SK-N-SH treated with all-trans-retinoic acid at 6 μM for 48 hours (cell line): ENCODE measurements at regions not wholly inside any gene's neighbourhood (a gene's known extent, or its start where the extent isn't known, plus 50 kb on each side); places are given as distances from the start of the nearest gene placed in this dataset.
A peak's percentile ranks its signal among the peaks of the same experiment; 100 is the strongest.

Source experiments
- ATAC-seq: fragments of 200-7000 bp; cut with Tn5 transposase; 3 replicates; pipeline ENCODE4 v1.9.1; 2020; ENCODE audit warnings: mild to moderate bottlenecking, moderate library complexity
- ARNTL ChIP-seq: fragments of 450-650 bp; formaldehyde crosslinking; IDR thresholded peaks from 2 replicates; pipeline ENCODE4 v1.5.0; 2020; ENCODE audit warnings: low read depth, mild to moderate bottlenecking, moderate library complexity, borderline replicate concordance
- BACH2 ChIP-seq: fragments of 250-450 bp; sonication (Bioruptor Pico); IDR thresholded peaks from 2 replicates; pipeline ENCODE4 v1.9.0; 2021; ENCODE audit warnings: mild to moderate bottlenecking, borderline replicate concordance
- ESRRG ChIP-seq: fragments of 250-450 bp; sonication (Bioruptor Pico); IDR thresholded peaks from 2 replicates; pipeline ENCODE4 v1.6.1; 2021; ENCODE audit warnings: mild to moderate bottlenecking
- ISL1 ChIP-seq: fragments of 250-450 bp; sonication (Bioruptor Pico); IDR thresholded peaks from 2 replicates; pipeline ENCODE4 v2.1.2; 2022; ENCODE audit warnings: mild to moderate bottlenecking, moderate library complexity
- OSR1 ChIP-seq: fragments of 250-450 bp; sonication (Bioruptor Pico); IDR thresholded peaks from 2 replicates; pipeline ENCODE4 v1.8.0; 2022; ENCODE audit warnings: moderate library complexity, mild to moderate bottlenecking, inconsistent platforms
- PPARA ChIP-seq: fragments of 250-450 bp; sonication (Bioruptor Pico); IDR thresholded peaks from 2 replicates; pipeline ENCODE4 v1.5.0; 2020; ENCODE audit warnings: mild to moderate bottlenecking, borderline replicate concordance
- RARB ChIP-seq: fragments of 250-450 bp; sonication (Bioruptor Pico); IDR thresholded peaks from 2 replicates; pipeline ENCODE4 v1.8.0; 2021; ENCODE audit warnings: mild to moderate bottlenecking, moderate library complexity
- SNAI2 ChIP-seq: fragments of 250-450 bp; sonication (Bioruptor Pico); IDR thresholded peaks from 2 replicates; pipeline ENCODE4 v1.5.0; 2020; ENCODE audit warnings: mild to moderate bottlenecking, moderate library complexity
- TCF4 ChIP-seq: fragments of 250-450 bp; sonication (Bioruptor Pico); IDR thresholded peaks from 2 replicates; pipeline ENCODE4 v1.8.0; 2021; ENCODE audit warnings: mild to moderate bottlenecking, moderate library complexity, borderline replicate concordance
- TOX ChIP-seq: fragments of 250-450 bp; sonication (Bioruptor Pico); IDR thresholded peaks from 2 replicates; pipeline ENCODE4 v1.8.0; 2021; ENCODE audit warnings: mild to moderate bottlenecking, moderate library complexity, borderline replicate concordance
- ZC3H10 ChIP-seq: fragments of 250-450 bp; sonication (Bioruptor Pico); IDR thresholded peaks from 2 replicates; pipeline ENCODE4 v1.5.1; 2021; ENCODE audit warnings: mild to moderate bottlenecking, moderate library complexity
- ZFP3 ChIP-seq: fragments of 250-450 bp; sonication (Bioruptor Pico); IDR thresholded peaks from 2 replicates; pipeline ENCODE4 v1.5.0; 2020; ENCODE audit warnings: mild to moderate bottlenecking, moderate library complexity
- ZFP30 ChIP-seq: fragments of 450-650 bp; formaldehyde crosslinking; IDR thresholded peaks from 2 replicates; pipeline ENCODE4 v1.5.0; 2022; ENCODE audit warnings: mild to moderate bottlenecking, moderate library complexity
- ZNF565 ChIP-seq: fragments of 450-650 bp; formaldehyde crosslinking; conservative IDR thresholded peaks from 2 replicates; pipeline ENCODE4 v1.5.0; 2020; ENCODE audit warnings: low read depth, mild to moderate bottlenecking, moderate library complexity
- ZNF70 ChIP-seq: fragments of 450-650 bp; formaldehyde crosslinking; IDR thresholded peaks from 2 replicates; pipeline ENCODE4 v1.5.0; 2020; ENCODE audit warnings: mild to moderate bottlenecking, moderate library complexity
- ZNF8 ChIP-seq: fragments of 450-650 bp; formaldehyde crosslinking; IDR thresholded peaks from 2 replicates; pipeline ENCODE4 v1.5.0; 2020; ENCODE audit warnings: mild to moderate bottlenecking, moderate library complexity
- TF ChIP-seq, protein P1 (sequence below): fragments of 250-450 bp; sonication (Bioruptor Pico); IDR thresholded peaks from 2 replicates; pipeline ENCODE4 v1.5.1; 2020; ENCODE audit warnings: low read depth, mild to moderate bottlenecking, moderate library complexity
- TF ChIP-seq, protein P2 (sequence below): fragments of 250-450 bp; sonication (Bioruptor Pico); IDR thresholded peaks from 2 replicates; pipeline ENCODE4 v1.5.1; 2021; ENCODE audit warnings: mild to moderate bottlenecking, moderate library complexity
- TF ChIP-seq, protein P3 (sequence below): fragments of 250-450 bp; sonication (Bioruptor Pico); IDR thresholded peaks from 2 replicates; pipeline ENCODE4 v1.8.0; 2020; ENCODE audit warnings: mild to moderate bottlenecking, moderate library complexity, borderline replicate concordance
- TF ChIP-seq, protein P4 (sequence below): fragments of 250-450 bp; sonication (Bioruptor Pico); IDR thresholded peaks from 2 replicates; pipeline ENCODE4 v1.5.0; 2020; ENCODE audit warnings: mild to moderate bottlenecking, moderate library complexity

DNA sequence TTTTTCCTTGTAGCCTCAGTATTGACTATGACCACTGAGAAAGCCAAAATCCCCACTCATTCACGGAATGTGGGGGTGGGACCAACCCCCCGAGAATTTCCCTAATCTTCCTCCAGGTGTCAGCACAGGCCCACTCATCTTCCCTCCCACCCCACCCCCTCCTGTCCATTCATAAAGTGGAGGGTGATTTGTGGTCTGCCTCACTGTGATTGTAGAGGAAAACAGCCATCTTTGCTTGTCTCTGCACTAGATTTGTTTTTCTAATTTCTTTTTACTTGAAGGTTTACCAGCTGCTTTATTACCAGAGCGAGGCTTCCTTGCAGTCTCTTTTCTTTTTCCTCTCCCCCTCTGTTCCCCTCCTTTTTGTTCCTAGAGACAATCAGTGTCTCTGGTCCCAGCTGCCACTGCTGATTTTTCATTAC lies 171.8 kb downstream of the ICOS start:
- TF ChIP-seq SNAI2 (CRISPR knock-in tag), result no peak
- TF ChIP-seq TOX, result no peak
- TF ChIP-seq ESRRG (CRISPR knock-in tag), result no peak
- no peak for TF ChIP-seq ZNF565 (CRISPR knock-in tag)
- no peak for TF ChIP-seq ZNF8
- TF ChIP-seq ISL1 (CRISPR knock-in tag), result no peak
- TF ChIP-seq BACH2, result no peak
- TF ChIP-seq, protein P1, sequence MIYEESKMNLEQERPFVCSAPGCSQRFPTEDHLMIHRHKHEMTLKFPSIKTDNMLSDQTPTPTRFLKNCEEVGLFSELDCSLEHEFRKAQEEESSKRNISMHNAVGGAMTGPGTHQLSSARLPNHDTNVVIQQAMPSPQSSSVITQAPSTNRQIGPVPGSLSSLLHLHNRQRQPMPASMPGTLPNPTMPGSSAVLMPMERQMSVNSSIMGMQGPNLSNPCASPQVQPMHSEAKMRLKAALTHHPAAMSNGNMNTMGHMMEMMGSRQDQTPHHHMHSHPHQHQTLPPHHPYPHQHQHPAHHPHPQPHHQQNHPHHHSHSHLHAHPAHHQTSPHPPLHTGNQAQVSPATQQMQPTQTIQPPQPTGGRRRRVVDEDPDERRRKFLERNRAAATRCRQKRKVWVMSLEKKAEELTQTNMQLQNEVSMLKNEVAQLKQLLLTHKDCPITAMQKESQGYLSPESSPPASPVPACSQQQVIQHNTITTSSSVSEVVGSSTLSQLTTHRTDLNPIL (CRISPR knock-in tag), result no peak
- no peak for TF ChIP-seq ZFP30
- no peak for TF ChIP-seq ZNF70 (CRISPR knock-in tag)
- TF ChIP-seq TCF4 (CRISPR knock-in tag), result no peak
- no peak for TF ChIP-seq ZFP3 (CRISPR knock-in tag)
- no peak for TF ChIP-seq ARNTL (CRISPR knock-in tag)
- TF ChIP-seq, protein P2, sequence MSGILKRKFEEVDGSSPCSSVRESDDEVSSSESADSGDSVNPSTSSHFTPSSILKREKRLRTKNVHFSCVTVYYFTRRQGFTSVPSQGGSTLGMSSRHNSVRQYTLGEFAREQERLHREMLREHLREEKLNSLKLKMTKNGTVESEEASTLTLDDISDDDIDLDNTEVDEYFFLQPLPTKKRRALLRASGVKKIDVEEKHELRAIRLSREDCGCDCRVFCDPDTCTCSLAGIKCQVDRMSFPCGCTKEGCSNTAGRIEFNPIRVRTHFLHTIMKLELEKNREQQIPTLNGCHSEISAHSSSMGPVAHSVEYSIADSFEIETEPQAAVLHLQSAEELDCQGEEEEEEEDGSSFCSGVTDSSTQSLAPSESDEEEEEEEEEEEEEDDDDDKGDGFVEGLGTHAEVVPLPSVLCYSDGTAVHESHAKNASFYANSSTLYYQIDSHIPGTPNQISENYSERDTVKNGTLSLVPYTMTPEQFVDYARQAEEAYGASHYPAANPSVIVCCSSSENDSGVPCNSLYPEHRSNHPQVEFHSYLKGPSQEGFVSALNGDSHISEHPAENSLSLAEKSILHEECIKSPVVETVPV, result no peak
- TF ChIP-seq, protein P3, sequence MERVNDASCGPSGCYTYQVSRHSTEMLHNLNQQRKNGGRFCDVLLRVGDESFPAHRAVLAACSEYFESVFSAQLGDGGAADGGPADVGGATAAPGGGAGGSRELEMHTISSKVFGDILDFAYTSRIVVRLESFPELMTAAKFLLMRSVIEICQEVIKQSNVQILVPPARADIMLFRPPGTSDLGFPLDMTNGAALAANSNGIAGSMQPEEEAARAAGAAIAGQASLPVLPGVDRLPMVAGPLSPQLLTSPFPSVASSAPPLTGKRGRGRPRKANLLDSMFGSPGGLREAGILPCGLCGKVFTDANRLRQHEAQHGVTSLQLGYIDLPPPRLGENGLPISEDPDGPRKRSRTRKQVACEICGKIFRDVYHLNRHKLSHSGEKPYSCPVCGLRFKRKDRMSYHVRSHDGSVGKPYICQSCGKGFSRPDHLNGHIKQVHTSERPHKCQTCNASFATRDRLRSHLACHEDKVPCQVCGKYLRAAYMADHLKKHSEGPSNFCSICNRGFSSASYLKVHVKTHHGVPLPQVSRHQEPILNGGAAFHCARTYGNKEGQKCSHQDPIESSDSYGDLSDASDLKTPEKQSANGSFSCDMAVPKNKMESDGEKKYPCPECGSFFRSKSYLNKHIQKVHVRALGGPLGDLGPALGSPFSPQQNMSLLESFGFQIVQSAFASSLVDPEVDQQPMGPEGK (CRISPR knock-in tag), result no peak
- no peak for TF ChIP-seq OSR1 (CRISPR knock-in tag)
- TF ChIP-seq PPARA (CRISPR knock-in tag), result no peak
- TF ChIP-seq RARB (CRISPR knock-in tag), result no peak
- TF ChIP-seq ZC3H10 (CRISPR knock-in tag), result no peak
- no peak; the same call in 1 of the 3 replicates for ATAC-seq

DNA sequence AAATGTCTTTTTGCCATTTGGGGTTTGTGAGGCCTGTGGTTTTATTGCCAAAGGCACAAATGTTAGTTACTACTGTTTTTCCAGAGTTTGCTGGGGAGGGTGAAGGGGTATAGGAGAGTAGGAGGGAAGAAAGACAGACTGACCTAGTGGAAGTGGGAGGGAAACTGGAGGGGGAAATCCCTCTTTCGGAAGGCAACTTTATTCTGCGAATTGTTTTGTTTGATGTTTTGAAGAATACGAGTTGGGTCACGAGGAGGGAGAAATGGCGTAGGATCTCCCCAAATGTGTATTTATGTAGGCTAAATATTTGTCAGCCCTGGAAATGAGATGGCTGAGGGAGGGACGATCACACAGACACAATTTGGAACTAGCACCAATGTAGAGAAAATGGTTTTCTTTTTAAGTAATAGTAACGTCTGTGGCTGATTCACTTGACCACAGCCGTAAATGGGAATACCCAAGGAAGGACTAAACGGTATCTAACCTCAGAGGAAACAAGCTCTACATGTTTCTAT lies 172.3 kb downstream of the ICOS start:
- ATAC-seq, result no peak
- TF ChIP-seq TOX (no peak), SNAI2 (CRISPR knock-in tag) (no peak)
- TF ChIP-seq, protein P1 (CRISPR knock-in tag), result no peak
- TF ChIP-seq, all 23 proteins: peak for 0

DNA sequence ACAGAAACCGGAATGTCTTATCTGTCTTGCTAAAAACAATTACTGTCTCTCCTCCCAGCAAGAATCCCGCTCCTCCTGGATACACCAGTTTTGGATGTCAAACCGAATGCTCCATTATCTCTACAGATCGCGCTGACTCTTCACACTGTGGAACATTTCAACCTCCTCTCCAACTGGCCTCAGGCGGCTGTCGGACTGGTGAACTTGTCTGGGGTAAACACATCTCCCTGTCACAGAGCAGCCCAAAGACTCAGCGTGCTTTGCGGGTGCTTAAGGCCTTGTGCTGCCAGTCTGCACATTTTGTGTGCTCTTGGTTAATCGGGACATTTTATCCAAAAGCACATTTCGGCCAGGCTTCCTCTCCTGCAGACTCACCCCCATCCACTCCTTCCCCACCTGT lies 173.1 kb downstream of the ICOS start:
- no peak for TF ChIP-seq ZFP3 (CRISPR knock-in tag)
- no peak for ATAC-seq

DNA sequence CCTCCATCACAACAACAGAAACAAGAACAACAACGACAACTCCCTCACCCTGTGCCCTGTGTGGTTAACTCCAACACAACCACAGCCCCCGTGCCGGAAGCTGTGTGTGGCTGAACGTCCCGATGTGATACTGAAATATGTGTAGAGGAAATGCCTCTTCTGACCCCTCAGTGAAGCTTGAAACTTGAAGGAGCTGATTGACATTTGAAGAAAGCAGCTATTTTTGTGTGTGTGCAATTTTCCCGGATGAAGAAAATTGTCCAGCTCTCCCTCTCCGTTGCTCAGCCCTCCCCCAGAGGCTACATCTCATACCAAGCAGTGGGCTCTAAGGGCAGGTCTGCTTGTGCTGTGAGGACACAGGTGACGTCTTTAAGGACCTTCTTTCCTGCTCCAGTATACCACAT lies 173.8 kb downstream of the ICOS start:
- TF ChIP-seq, protein P2, result no peak
- TF ChIP-seq ZNF70 (CRISPR knock-in tag) (no peak), TCF4 (CRISPR knock-in tag) (no peak)
- TF ChIP-seq, protein P4, sequence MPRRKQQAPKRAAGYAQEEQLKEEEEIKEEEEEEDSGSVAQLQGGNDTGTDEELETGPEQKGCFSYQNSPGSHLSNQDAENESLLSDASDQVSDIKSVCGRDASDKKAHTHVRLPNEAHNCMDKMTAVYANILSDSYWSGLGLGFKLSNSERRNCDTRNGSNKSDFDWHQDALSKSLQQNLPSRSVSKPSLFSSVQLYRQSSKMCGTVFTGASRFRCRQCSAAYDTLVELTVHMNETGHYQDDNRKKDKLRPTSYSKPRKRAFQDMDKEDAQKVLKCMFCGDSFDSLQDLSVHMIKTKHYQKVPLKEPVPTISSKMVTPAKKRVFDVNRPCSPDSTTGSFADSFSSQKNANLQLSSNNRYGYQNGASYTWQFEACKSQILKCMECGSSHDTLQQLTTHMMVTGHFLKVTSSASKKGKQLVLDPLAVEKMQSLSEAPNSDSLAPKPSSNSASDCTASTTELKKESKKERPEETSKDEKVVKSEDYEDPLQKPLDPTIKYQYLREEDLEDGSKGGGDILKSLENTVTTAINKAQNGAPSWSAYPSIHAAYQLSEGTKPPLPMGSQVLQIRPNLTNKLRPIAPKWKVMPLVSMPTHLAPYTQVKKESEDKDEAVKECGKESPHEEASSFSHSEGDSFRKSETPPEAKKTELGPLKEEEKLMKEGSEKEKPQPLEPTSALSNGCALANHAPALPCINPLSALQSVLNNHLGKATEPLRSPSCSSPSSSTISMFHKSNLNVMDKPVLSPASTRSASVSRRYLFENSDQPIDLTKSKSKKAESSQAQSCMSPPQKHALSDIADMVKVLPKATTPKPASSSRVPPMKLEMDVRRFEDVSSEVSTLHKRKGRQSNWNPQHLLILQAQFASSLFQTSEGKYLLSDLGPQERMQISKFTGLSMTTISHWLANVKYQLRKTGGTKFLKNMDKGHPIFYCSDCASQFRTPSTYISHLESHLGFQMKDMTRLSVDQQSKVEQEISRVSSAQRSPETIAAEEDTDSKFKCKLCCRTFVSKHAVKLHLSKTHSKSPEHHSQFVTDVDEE (CRISPR knock-in tag), result no peak
- 0 out of 3 replicates have a peak, but pooled peaks have one; percentile 21 for ATAC-seq
